ENCODE measurements at regions not wholly inside any gene's neighbourhood (a gene's known extent, or its start where the extent isn't known, plus 50 kb on each side); places are given as distances from the start of the nearest gene placed in this dataset.

- TF ChIP-seq, protein P1, sequence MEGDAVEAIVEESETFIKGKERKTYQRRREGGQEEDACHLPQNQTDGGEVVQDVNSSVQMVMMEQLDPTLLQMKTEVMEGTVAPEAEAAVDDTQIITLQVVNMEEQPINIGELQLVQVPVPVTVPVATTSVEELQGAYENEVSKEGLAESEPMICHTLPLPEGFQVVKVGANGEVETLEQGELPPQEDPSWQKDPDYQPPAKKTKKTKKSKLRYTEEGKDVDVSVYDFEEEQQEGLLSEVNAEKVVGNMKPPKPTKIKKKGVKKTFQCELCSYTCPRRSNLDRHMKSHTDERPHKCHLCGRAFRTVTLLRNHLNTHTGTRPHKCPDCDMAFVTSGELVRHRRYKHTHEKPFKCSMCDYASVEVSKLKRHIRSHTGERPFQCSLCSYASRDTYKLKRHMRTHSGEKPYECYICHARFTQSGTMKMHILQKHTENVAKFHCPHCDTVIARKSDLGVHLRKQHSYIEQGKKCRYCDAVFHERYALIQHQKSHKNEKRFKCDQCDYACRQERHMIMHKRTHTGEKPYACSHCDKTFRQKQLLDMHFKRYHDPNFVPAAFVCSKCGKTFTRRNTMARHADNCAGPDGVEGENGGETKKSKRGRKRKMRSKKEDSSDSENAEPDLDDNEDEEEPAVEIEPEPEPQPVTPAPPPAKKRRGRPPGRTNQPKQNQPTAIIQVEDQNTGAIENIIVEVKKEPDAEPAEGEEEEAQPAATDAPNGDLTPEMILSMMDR (conservative IDR thresholded peaks at IDR 0.05 in 1 of 2, IDR thresholded peaks at IDR 0.05 in 1 of 2; ENCODE audit: extremely low read depth in 1 of 2, insufficient read depth in 1 of 2, low read depth in 1 of 2, low read length in 2 of 2): no peak
- no peak for TF ChIP-seq EZH2 (IDR thresholded peaks at IDR 0.05; ENCODE audit: borderline replicate concordance, low read length)
Observed at GRCh38 chr11:95568281-95568680, 221.3 kb downstream of the FAM76B start.

Measured in mammary epithelial cell (primary cell).